Muscle layer of colon (tissue), 2 donors: ENCODE measurements at regions not wholly inside any gene's neighbourhood (a gene's known extent, or its start where the extent isn't known, plus 50 kb on each side); places are given as distances from the start of the nearest gene placed in this dataset.

Source experiments
- H3K27ac ChIP-seq: one replicate; pipeline ENCODE4 v1.7.0; 2013; ENCODE audit warnings: low read depth, mild to moderate bottlenecking, low read length, moderate library complexity
- H3K27me3 ChIP-seq, 2 donors: one replicate each; pipeline ENCODE4 v1.7.0; 2013; ENCODE audit warnings: low read length in 2 of 2, mild to moderate bottlenecking in 2 of 2; ENCODE audit not compliant: insufficient read depth in 2 of 2, control insufficient read depth in 1 of 2
- H3K36me3 ChIP-seq: one replicate; pipeline ENCODE4 v1.7.0; 2013; ENCODE audit warnings: mild to moderate bottlenecking, low read length; ENCODE audit not compliant: insufficient read depth
- H3K4me1 ChIP-seq: one replicate; pipeline ENCODE4 v1.7.0; 2013; ENCODE audit warnings: mild to moderate bottlenecking, low read length; ENCODE audit not compliant: insufficient read depth
- H3K4me3 ChIP-seq, 2 donors: one replicate each; pipeline ENCODE4 v1.7.0; 2013; ENCODE audit warnings: low read length in 2 of 2, low read depth in 1 of 2, mild to moderate bottlenecking in 1 of 2, moderate library complexity in 1 of 2
- H3K9ac ChIP-seq: one replicate; pipeline ENCODE4 v1.7.0; 2013; ENCODE audit warnings: low read length
- H3K9me3 ChIP-seq: one replicate; pipeline ENCODE4 v1.7.0; 2013; ENCODE audit warnings: mild to moderate bottlenecking, low read length
- donor health status: abdominal sarcoma.
- donor health status: Adenocarcinoma of cecum.

DNA sequence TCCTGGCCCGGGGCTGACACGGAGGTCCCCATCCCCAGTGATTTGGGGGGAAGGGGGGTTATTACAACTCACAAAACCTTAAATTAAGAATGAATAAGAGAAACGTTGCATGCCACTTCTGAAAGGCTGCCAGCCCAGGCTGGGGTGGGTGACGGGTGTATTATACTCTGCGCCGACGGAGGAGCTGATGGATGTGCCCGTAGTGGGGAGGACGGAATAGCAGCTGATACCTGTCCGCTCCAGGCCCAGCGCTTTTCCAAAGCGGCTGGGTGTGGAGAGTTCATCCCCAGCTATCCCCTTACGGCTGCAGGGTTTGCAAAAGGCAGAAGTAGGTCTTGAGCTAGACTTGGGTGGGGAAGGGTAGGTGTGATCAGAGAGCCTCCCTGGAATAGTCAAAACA, 63.8 kb upstream of the CASZ1 start:
- H3K4me1 ChIP-seq, result no peaks in the 10 kb centered on the region
- no peak overlapping the region for H3K4me3 ChIP-seq
- H3K9me3 ChIP-seq, result no peaks in the 10 kb centered on the region
- no peaks in the 10 kb centered on the region for H3K27me3 ChIP-seq
- no peak overlapping the region for H3K27ac ChIP-seq
- H3K9ac ChIP-seq, result no peak overlapping the region
- H3K36me3 ChIP-seq, result no peaks in the 10 kb centered on the region

DNA sequence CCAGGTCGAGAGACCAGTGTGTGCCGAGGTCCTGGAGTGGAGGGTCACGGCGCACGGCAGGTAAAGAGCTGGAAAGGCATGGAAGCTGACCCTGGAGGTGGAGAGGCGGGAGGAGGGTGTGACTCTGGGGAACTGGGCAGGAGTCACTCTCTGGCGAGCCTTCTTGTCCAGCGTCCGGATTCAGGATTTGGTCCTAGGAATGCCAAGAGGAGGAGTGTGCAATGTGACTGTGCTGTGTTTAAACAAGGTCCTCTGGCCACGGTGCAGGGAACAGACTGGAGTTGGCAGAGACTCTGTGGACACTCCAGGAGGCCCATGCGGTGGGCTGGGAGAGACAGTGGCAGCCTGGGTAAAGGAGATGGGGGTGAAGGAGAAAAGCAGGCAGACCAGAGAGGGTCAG, 64.2 kb upstream of the CASZ1 start:
- H3K4me1 ChIP-seq, result no peaks in the 10 kb centered on the region
- no peak overlapping the region for H3K4me3 ChIP-seq
- H3K27me3 ChIP-seq, result peaks cover 0 to 2% of the 10 kb centered on the region in 2 donors
- no peaks in the 10 kb centered on the region for H3K9me3 ChIP-seq
- H3K27ac ChIP-seq, result no peak overlapping the region
- no peak overlapping the region for H3K9ac ChIP-seq
- H3K36me3 ChIP-seq, result no peaks in the 10 kb centered on the region

DNA sequence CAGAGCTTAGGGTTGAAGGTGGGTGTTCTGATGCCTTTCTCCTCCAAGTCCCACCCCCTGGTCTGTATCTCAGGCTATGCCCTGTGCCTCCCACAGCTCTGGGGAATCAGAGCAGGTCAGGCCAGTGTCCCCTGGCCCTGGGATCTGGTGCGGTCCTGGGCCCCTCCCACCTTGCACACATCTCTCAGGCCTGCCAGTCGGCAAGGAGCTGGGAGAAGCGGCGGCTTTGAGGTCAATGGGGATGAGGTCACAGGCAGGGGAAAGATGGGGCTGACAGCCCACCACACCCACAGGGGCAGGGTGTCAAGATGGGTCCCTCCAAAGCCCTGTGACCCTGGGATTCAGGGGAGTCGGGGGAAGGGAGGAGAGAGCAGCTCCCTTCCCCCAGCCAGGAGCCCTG, 65.4 kb upstream of the CASZ1 start:
- Histone ChIP-seq H3K4me1 (no peaks in the 10 kb centered on the region), H3K9me3 (no peaks in the 10 kb centered on the region), H3K36me3 (no peaks in the 10 kb centered on the region), H3K27ac (no peak overlapping the region), H3K27me3 (peaks cover 0 to 8% of the 10 kb centered on the region in 2 donors), H3K4me3 (no peak overlapping the region), H3K9ac (no peak overlapping the region)

DNA sequence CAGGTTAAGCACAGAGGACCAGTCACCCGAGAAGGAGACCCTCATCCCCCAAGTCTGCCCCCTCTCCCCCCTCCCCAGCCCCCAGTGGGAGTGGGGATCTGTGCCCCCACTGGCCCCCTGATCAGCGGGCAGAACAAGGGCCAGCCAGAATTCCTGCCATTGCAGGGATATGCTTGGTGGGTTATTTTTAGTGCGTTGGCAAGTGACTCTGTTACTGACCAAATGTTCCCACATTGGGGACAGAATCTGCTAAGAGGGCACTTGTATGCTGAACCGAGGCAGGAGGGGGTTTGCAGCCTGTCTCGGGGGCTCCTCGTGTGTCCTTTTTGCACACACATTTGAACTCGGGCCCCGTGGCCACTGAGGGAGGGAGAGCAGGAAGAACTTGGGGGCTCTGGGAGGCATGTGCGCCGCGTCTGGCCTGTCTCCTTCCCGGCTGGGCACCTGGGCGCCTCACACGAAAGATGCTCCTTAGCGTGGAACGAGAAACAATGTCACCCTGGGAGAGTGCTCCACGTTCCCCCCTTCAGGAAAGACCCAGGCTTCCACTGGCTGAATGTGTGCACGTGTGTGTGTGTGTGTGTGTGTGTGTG, 66.4 kb upstream of the CASZ1 start:
- Histone ChIP-seq H3K9ac (no peak overlapping the region), H3K36me3 (no peaks in the 10 kb centered on the region), H3K27me3 (peaks cover 0 to 8% of the 10 kb centered on the region in 2 donors), H3K4me1 (peaks cover 7% of the 10 kb centered on the region), H3K27ac (no peak overlapping the region), H3K4me3 (no peak overlapping the region), H3K9me3 (no peaks in the 10 kb centered on the region)

DNA sequence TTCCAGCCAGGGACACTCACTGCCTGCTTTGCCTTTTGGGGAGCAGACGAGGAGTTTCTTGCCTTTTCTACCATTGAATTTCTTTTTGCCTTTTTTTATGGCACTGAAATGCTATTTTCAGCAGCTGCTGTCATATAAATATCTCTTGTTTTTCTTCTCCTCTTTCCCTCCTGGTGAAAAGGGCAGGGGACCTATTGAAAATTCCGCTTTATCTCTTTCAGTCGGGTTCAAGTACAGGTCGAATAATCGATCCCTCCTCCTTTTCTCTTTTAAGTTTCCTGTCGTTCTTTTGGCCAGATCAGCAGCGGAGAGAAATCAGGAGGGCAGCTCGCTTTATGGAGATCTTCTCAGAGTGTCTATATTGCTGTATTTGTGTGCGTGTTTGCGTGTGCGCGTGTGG, 67.4 kb upstream of the CASZ1 start:
- Histone ChIP-seq H3K27me3 (peaks cover 0 to 17% of the 10 kb centered on the region in 2 donors), H3K27ac (no peak overlapping the region), H3K9ac (no peak overlapping the region), H3K36me3 (no peaks in the 10 kb centered on the region), H3K4me1 (peaks cover 8% of the 10 kb centered on the region), H3K9me3 (no peaks in the 10 kb centered on the region), H3K4me3 (no peak overlapping the region)

DNA sequence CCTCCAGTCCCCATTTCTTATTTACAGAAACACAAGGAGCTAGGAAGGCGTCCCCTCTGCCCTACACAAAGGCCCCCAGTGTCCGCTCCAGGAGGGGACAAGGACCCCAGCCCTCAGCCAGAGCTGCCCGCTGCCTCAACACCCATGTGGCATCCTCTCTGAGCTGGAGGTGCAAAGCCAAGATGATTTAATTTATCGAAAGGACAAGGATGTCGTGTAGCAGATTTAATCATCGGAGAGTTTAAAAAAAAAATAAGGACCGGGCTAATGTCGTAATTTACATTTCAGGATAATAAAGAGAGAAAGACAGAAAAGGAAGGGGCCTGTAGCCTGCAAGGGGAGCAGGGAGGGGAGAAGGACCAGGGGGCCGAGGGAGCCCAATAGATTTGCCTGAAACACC, 68.3 kb upstream of the CASZ1 start:
- H3K4me3 ChIP-seq, result no peak overlapping the region
- no peaks in the 10 kb centered on the region for H3K9me3 ChIP-seq
- no peak overlapping the region for H3K9ac ChIP-seq
- H3K36me3 ChIP-seq, result no peaks in the 10 kb centered on the region
- no peak overlapping the region for H3K27ac ChIP-seq
- peaks cover 0 to 19% of the 10 kb centered on the region in 2 donors for H3K27me3 ChIP-seq
- H3K4me1 ChIP-seq, result peaks cover 8% of the 10 kb centered on the region

DNA sequence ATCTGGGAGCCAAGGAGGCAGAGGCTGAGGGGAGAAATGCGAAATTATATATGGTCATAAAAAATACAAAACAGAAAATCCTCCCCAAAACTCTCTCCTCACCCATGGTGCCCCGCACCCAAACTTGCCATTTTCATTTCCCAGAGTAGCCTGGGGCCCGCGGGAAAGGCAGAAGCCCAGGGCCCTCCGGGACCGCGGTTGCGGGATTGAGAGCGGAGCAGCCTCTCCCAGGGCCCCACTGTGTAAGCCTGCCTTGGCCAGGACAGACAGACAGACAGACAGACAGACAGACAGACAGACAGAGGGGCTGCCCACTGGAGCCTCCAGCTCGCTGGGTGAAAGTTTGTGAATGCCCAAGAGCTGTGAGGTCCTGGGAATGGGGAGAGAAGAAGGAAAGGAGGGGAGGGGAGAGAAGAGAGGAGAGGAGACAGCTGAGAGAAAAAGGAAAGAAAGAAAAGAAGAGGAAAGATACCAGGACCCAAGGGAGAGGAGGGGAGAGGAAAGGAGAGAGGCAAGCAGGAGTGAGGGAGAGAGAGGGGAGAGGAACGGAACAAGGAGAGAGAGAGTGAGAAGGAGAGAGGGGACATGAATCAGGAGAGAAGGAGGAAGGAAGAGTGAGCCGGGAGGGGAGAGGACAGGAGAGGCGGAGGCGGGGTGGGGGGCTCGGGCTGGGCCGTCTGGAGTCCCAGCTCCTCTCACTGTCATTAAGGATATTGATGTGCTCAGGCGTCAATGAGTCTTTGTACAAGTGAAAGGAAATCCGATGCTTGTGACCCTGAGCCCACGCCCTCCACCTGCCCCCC, 69.3 kb upstream of the CASZ1 start:
- Histone ChIP-seq H3K4me3 (no peak overlapping the region), H3K27ac (no peak overlapping the region), H3K9ac (no peak overlapping the region), H3K36me3 (no peaks in the 10 kb centered on the region), H3K4me1 (peaks cover 8% of the 10 kb centered on the region), H3K27me3 (peaks cover 0 to 19% of the 10 kb centered on the region in 2 donors), H3K9me3 (no peaks in the 10 kb centered on the region)

DNA sequence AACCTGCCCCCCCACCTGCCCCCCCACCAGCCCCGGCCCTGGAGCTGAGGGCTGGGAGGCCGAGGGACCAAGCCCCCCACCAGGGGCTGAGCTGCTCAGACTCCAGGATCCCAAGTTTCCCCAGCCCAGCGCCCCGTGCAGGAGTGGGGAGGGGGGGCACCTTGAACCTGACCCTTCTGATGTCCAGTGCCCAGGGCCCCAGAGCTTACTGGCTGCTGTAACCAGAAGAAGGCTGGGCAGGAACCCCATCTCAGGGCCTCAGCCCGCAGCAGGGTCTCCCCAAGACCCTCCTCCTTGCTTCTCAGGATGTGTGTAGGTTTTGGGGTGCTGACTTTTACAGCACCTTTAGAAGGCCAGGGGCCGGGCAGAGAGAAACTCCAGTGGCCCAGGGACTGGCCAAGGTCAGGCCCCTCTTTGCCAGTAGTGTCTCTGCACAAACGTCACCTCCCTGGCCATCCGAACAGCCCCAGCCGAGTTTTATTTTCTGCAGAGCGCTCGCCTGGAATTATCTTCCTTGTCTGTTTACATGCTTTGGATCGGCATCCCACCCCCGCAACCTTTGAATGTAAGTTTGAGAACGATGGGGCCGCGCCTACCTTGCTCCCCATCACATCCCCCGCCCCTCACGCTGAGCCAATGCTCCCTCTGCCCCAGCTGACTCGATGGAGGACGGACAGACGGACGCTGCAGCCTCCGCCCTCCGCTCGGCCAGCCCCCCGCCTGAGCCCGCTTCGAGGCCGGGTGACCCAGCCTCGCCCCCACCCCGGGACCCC, 70.1 kb upstream of the CASZ1 start:
- no peak overlapping the region for H3K27ac ChIP-seq

DNA sequence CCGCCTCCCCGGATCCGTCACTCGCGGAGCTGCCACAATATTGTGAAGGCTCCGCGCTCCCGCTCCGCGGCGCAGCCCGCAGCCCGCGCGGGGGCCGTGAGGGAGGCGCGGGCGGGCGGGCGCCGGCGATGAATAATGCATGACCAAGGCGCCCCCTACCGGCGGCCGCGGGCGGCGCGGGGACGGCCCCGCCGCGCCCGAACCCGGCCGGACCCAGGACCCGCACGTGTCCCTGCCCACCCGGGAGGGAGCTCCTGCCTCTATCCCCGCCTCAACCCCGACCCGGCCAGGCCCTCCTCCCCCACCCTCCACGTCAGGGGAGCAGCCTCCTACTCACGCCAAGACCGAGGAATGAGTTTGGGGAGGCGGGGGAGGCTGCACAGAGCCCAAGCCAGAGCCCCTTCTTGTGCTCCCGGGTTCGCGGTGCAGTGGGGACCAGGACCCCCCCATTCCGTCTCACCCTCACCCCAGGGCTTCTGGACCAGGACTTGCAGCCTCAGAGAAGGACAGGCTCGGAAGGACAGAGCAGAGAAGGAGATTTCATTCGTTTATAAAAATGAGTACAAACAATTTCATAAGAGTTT, 70.8 kb upstream of the CASZ1 start:
- Histone ChIP-seq H3K4me1 (peaks cover 8% of the 10 kb centered on the region), H3K27me3 (peaks cover 0 to 19% of the 10 kb centered on the region in 2 donors), H3K36me3 (no peaks in the 10 kb centered on the region), H3K9me3 (no peaks in the 10 kb centered on the region), H3K27ac (no peak overlapping the region), H3K4me3 (peak overlapping the region in 1 of 2 donors; percentile 38), H3K9ac (no peak overlapping the region)

More for the DNA sequence above, 70.1 kb upstream of the CASZ1 start:
- Histone ChIP-seq H3K4me1 (peaks cover 8% of the 10 kb centered on the region), H3K4me3 (no peak overlapping the region), H3K36me3 (no peaks in the 10 kb centered on the region), H3K27me3 (peaks cover 0 to 19% of the 10 kb centered on the region in 2 donors), H3K9me3 (no peaks in the 10 kb centered on the region), H3K9ac (no peak overlapping the region)

DNA sequence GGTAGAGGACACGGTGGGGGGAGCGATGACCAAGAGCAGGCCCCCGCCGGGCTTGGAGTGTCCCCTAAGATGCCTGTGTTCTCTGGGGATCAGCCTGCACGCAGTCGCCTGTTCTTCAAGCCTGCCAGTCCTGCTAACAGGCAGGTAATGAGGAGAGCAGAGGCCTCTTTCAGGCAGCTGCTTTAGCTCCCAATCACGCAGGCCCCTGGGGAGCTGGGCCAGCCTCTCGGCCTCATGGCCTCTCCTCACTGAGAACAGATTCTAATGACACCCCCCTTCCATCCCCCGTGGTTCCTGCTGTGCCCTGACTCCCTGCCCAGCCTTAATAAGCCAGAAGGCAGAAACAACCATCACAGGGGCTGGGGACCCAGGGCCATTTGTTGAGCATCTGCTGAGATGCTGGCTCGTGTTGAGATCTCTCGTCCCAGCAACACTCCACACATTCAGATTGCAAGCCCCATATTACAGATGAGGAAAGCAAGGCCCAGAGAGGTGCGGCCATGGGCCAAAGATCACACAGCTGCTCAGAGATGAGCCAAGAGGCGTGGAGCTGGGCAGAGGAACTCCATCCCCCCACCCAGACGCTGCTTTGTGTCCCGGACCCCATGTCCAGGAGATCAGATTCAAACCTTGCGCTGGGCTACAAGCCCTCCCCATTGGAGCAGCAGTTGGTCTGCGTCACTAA, 71.6 kb upstream of the CASZ1 start:
- Histone ChIP-seq H3K9me3 (no peaks in the 10 kb centered on the region), H3K4me3 (no peak overlapping the region), H3K27ac (no peak overlapping the region), H3K4me1 (peaks cover 8% of the 10 kb centered on the region), H3K9ac (no peak overlapping the region), H3K27me3 (peaks cover 0 to 19% of the 10 kb centered on the region in 2 donors), H3K36me3 (no peaks in the 10 kb centered on the region)

DNA sequence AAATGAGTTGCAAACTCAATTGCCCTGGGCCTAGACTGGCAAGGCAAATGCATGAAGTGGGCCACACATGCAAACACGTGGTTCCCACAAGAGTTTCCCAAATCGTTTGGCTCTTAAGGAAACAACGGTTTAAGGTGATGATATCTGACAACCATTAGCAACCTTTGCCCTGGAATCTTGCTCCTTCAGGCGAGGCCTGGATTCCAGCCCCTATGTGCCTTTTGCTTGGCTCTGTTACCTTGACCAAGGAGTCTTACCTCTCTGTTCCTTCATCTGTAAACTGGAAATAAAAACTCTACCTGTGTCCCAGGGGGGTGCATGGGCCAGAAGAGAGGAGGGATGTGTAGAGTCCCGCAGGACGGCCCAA, 72.1 kb upstream of the CASZ1 start:
- H3K9me3 ChIP-seq, result no peaks in the 10 kb centered on the region
- H3K9ac ChIP-seq, result no peak overlapping the region
- H3K36me3 ChIP-seq, result no peaks in the 10 kb centered on the region
- H3K27me3 ChIP-seq, result peaks cover 0 to 19% of the 10 kb centered on the region in 2 donors
- H3K27ac ChIP-seq, result no peak overlapping the region
- no peak overlapping the region for H3K4me3 ChIP-seq
- peaks cover 8% of the 10 kb centered on the region for H3K4me1 ChIP-seq
